OCI-LY3 (cell line): ENCODE measurements at regions not wholly inside any gene's neighbourhood (a gene's known extent, or its start where the extent isn't known, plus 50 kb on each side); places are given as distances from the start of the nearest gene placed in this dataset.

Experiments used
- EZH2phosphoT487 ChIP-seq: fragments of 200-600 bp; shearing (Covaris generic); IDR thresholded peaks from 2 replicates; pipeline ENCODE4 v1.6.1; 2018; ENCODE audit warnings: antibody characterized with exemption, mixed run types, low read depth
- TF ChIP-seq, protein P1 (sequence below): fragments of 200-600, 300-600 bp; sonication (generic); IDR thresholded peaks from 2 replicates; pipeline ENCODE4 v1.5.1; 2014; ENCODE audit warnings: antibody characterized with exemption, low read length, low read depth

DNA sequence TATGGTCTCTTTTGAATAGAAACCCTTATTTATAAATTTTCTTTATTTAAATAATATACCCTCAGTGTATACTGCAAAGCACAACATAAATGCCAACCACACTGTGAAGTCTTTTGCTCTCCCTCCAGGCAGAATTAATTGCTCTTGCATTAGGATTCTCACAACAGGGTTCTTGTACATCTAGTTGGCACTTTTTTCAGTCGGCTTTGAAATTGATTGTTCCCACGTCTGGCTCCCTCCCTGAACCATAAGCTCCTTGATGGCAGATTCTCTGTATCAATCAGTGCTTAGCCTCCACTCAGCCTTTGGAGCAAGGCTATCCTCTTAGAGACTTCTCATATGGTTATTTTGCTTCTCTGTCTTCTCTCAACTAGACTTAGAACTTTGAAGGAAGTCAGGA lies 288.0 kb upstream of the POU3F2 start:
- TF ChIP-seq, protein P1, sequence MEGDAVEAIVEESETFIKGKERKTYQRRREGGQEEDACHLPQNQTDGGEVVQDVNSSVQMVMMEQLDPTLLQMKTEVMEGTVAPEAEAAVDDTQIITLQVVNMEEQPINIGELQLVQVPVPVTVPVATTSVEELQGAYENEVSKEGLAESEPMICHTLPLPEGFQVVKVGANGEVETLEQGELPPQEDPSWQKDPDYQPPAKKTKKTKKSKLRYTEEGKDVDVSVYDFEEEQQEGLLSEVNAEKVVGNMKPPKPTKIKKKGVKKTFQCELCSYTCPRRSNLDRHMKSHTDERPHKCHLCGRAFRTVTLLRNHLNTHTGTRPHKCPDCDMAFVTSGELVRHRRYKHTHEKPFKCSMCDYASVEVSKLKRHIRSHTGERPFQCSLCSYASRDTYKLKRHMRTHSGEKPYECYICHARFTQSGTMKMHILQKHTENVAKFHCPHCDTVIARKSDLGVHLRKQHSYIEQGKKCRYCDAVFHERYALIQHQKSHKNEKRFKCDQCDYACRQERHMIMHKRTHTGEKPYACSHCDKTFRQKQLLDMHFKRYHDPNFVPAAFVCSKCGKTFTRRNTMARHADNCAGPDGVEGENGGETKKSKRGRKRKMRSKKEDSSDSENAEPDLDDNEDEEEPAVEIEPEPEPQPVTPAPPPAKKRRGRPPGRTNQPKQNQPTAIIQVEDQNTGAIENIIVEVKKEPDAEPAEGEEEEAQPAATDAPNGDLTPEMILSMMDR: no peak
- no peak for TF ChIP-seq EZH2phosphoT487
